Body of pancreas (tissue), 4 donors: ENCODE measurements at regions not wholly inside any gene's neighbourhood (a gene's known extent, or its start where the extent isn't known, plus 50 kb on each side); places are given as distances from the start of the nearest gene placed in this dataset.

Source experiments
- POLR2A ChIP-seq, 3 donors: fragments of 450-650 bp; IDR thresholded peaks; one replicate each; pipeline ENCODE4 v1.6.1; 2016; ENCODE audit warnings: antibody characterized with exemption in 3 of 3, mild to moderate bottlenecking in 2 of 3
- TF ChIP-seq, protein P1 (sequence below), 7 experiments: fragments of 450-650 bp in 4 of 7; fragments of 200-600 bp in 3 of 7; sonication (generic) in 3 of 7; IDR thresholded peaks; one replicate each; pipeline ENCODE4 v1.5.1; 2016 to 2019; ENCODE audit warnings: antibody characterized with exemption in 7 of 7

DNA sequence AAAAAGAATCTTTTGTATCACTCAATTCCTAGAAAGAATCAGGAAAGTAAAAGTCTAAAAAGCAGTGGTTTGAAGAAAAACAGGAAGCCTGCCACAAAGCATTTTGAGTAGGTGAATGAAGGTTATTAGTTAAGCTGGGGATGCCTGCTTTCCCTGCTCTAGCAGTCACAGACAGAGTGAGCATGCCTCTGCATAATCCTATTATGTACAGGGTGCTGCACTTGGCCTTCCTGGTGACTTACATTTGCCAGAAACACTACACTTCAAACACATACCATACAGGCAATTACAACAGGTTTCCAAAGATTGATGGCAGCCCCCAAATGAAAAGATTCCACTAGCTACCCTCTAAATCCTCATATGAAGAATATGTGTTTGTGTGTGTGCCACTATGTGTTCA, 130.8 kb downstream of the TPBG start:
- TF ChIP-seq, protein P1, sequence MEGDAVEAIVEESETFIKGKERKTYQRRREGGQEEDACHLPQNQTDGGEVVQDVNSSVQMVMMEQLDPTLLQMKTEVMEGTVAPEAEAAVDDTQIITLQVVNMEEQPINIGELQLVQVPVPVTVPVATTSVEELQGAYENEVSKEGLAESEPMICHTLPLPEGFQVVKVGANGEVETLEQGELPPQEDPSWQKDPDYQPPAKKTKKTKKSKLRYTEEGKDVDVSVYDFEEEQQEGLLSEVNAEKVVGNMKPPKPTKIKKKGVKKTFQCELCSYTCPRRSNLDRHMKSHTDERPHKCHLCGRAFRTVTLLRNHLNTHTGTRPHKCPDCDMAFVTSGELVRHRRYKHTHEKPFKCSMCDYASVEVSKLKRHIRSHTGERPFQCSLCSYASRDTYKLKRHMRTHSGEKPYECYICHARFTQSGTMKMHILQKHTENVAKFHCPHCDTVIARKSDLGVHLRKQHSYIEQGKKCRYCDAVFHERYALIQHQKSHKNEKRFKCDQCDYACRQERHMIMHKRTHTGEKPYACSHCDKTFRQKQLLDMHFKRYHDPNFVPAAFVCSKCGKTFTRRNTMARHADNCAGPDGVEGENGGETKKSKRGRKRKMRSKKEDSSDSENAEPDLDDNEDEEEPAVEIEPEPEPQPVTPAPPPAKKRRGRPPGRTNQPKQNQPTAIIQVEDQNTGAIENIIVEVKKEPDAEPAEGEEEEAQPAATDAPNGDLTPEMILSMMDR (IDR thresholded peaks at IDR 0.05) = no peak
- no peak for TF ChIP-seq POLR2A (IDR thresholded peaks at IDR 0.05)
